Peyer's patch (tissue), 4 donors: ENCODE measurements at regions not wholly inside any gene's neighbourhood (a gene's known extent, or its start where the extent isn't known, plus 50 kb on each side); places are given as distances from the start of the nearest gene placed in this dataset.

Experiments used
- CTCF ChIP-seq, 6 experiments: fragments of 450-650 bp in 4 of 6; fragments of 200-600 bp in 2 of 6; sonication (generic) in 1 of 6; IDR thresholded peaks; one replicate each; pipeline ENCODE4 v1.5.1; 2017 to 2019; ENCODE audit warnings: antibody characterized with exemption in 6 of 6, mild to moderate bottlenecking in 3 of 6, moderate library complexity in 1 of 6
- POLR2A ChIP-seq, 2 donors: fragments of 450-650 bp; IDR thresholded peaks; one replicate each; pipeline ENCODE4 v1.5.1; 2017; ENCODE audit warnings: antibody characterized with exemption in 2 of 2, mild to moderate bottlenecking in 2 of 2, moderate library complexity in 2 of 2

GRCh38 chr17:65314212-65314611, 177.0 kb downstream of the RGS9 start:
- TF ChIP-seq CTCF (IDR thresholded peaks at IDR 0.05) (no peak), POLR2A (IDR thresholded peaks at IDR 0.05) (no peak)
